ENCODE measurements at regions not wholly inside any gene's neighbourhood (a gene's known extent, or its start where the extent isn't known, plus 50 kb on each side); places are given as distances from the start of the nearest gene placed in this dataset.

DNA sequence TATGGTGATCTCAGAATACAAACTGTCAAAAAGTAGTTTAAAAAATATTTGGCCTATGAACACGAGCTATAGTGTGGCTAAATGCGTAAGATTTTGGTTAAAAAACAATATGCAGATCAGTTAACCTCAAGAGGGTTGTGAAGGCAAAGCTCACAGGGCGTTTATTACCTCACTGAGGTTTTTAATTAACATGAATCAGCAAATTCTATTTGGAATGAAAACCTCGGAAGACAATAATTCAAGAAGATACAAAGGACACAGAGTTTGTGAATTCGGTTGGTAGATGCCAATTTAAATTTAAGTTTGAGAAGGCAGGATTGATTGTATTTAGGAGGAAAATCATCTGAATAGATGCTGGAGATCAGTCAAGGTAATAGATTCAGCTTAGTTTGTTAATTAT is 1434.6 kb downstream of the C4orf33 start:
- TF ChIP-seq POLR2AphosphoS5 (IDR thresholded peaks at IDR 0.05; ENCODE audit: low read depth, low read length) (no peak), POLR2A (IDR thresholded peaks at IDR 0.05; ENCODE audit: low read depth, low read length) (no peak), POU2F2 (IDR thresholded peaks at IDR 0.05; ENCODE audit: low read depth, low read length) (no peak)

Data from GM12891 (cell line).